Medulla oblongata (tissue), 1 donor: ENCODE measurements at regions not wholly inside any gene's neighbourhood (a gene's known extent, or its start where the extent isn't known, plus 50 kb on each side); places are given as distances from the start of the nearest gene placed in this dataset.

ENCODE experiments used
- DNase-seq: peaks from one replicate; pipeline ENCODE4 v3.0.0-alpha.2; 2015; ENCODE audit errors: extremely low spot score

- DNase-seq, result no peak
Measured at GRCh38 chr4:153988492-153989363, 199.8 kb upstream of the SFRP2 start.

- no peak for DNase-seq
Measured at GRCh38 chr4:153987291-153987690, 198.4 kb upstream of the SFRP2 start.

GRCh38 chr4:153976954-153977353 lies 188.1 kb upstream of the SFRP2 start:
- no peak for DNase-seq

- DNase-seq, result no peak
Measured at GRCh38 chr4:153974452-153974851, 185.6 kb upstream of the SFRP2 start.

- no peak for DNase-seq
Measured at GRCh38 chr4:153973942-153974341, 185.1 kb upstream of the SFRP2 start.

GRCh38 chr4:153971899-153972298 lies 183.0 kb upstream of the SFRP2 start:
- no peak for DNase-seq

GRCh38 chr4:153970169-153970568 lies 181.3 kb upstream of the SFRP2 start:
- no peak for DNase-seq

GRCh38 chr4:153969542-153969941 lies 180.7 kb upstream of the SFRP2 start:
- DNase-seq, result no peak

GRCh38 chr4:153966641-153967040 lies 177.8 kb upstream of the SFRP2 start:
- no peak for DNase-seq

GRCh38 chr4:153963216-153963615 lies 174.3 kb upstream of the SFRP2 start:
- no peak for DNase-seq

- DNase-seq, result no peak
Measured at GRCh38 chr4:153962311-153963039, 173.6 kb upstream of the SFRP2 start.

GRCh38 chr4:153955327-153955726 lies 166.4 kb upstream of the SFRP2 start:
- no peak for DNase-seq

- DNase-seq, result no peak
Measured at GRCh38 chr4:153954654-153955053, 165.8 kb upstream of the SFRP2 start.

GRCh38 chr4:153950100-153950979 lies 161.5 kb upstream of the SFRP2 start:
- DNase-seq, result no peak

GRCh38 chr4:153948041-153948440 lies 159.2 kb upstream of the SFRP2 start:
- DNase-seq, result no peak

GRCh38 chr4:153947124-153947523 lies 158.2 kb upstream of the SFRP2 start:
- DNase-seq, result no peak

- no peak for DNase-seq
Measured at GRCh38 chr4:153945704-153946103, 156.8 kb upstream of the SFRP2 start.

- no peak for DNase-seq
Measured at GRCh38 chr4:153943738-153944415, 155.0 kb upstream of the SFRP2 start.

GRCh38 chr4:153940916-153941315 lies 152.0 kb upstream of the SFRP2 start:
- no peak for DNase-seq

- no peak for DNase-seq
Measured at GRCh38 chr4:153939570-153939969, 150.7 kb upstream of the SFRP2 start.

GRCh38 chr4:153938994-153939393 lies 150.1 kb upstream of the SFRP2 start:
- no peak for DNase-seq

- DNase-seq, result no peak
Measured at GRCh38 chr4:153937289-153937688, 148.4 kb upstream of the SFRP2 start.
